Prostate gland (tissue), 2 donors: ENCODE measurements at regions not wholly inside any gene's neighbourhood (a gene's known extent, or its start where the extent isn't known, plus 50 kb on each side); places are given as distances from the start of the nearest gene placed in this dataset.

Experiments used
- POLR2A ChIP-seq: fragments of 450-650 bp; IDR thresholded peaks from one replicate; pipeline ENCODE4 v1.6.1; 2016; ENCODE audit warnings: antibody characterized with exemption, mild to moderate bottlenecking
- POLR2AphosphoS5 ChIP-seq: sonication (generic); formaldehyde crosslinking; IDR thresholded peaks from one replicate; pipeline ENCODE4 v1.6.1; 2017; ENCODE audit warnings: antibody characterized with exemption
- TF ChIP-seq, protein P1 (sequence below), 4 experiments: fragments of 200-600 bp in 2 of 4; fragments of 450-650 bp in 2 of 4; sonication (generic) in 2 of 4; IDR thresholded peaks; 1 replicate in 3 of 4; 2 replicates in 1 of 4; pipeline ENCODE4 v1.5.1; 2016 to 2019; ENCODE audit warnings: antibody characterized with exemption in 4 of 4, mild to moderate bottlenecking in 2 of 4, moderate library complexity in 2 of 4

DNA sequence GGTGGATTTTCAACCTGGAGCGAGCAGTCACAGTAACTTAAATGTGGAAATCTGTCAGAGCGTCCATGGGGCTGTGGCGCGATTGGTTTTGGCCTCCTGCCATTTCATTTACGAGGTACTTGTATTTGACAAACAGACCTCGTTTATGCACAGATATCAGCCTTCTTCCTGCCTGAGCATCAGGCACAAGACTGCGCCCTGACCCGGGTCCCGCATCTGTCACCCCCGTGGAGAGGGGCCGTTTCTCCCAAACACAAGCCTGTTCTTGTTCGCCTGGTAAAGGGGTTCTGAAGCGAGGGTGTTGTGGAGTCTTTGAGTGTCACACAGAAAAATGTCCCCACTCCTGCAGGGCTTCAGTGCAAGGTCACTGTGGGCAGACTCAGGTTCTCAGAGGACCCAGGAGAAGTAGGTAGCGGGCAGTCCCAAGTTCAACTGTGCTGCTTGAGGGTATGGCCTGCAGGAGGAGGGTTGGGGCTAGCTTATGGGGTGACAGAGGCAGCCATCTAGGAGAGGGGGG lies 202.3 kb downstream of the URI1 start:
- TF ChIP-seq, protein P1, sequence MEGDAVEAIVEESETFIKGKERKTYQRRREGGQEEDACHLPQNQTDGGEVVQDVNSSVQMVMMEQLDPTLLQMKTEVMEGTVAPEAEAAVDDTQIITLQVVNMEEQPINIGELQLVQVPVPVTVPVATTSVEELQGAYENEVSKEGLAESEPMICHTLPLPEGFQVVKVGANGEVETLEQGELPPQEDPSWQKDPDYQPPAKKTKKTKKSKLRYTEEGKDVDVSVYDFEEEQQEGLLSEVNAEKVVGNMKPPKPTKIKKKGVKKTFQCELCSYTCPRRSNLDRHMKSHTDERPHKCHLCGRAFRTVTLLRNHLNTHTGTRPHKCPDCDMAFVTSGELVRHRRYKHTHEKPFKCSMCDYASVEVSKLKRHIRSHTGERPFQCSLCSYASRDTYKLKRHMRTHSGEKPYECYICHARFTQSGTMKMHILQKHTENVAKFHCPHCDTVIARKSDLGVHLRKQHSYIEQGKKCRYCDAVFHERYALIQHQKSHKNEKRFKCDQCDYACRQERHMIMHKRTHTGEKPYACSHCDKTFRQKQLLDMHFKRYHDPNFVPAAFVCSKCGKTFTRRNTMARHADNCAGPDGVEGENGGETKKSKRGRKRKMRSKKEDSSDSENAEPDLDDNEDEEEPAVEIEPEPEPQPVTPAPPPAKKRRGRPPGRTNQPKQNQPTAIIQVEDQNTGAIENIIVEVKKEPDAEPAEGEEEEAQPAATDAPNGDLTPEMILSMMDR (IDR thresholded peaks at IDR 0.05) = no peak
- TF ChIP-seq POLR2A (no peak), POLR2AphosphoS5 (no peak)
